DND-41 (cell line): ENCODE measurements at regions not wholly inside any gene's neighbourhood (a gene's known extent, or its start where the extent isn't known, plus 50 kb on each side); places are given as distances from the start of the nearest gene placed in this dataset.

Experiments used
- ATAC-seq: fragments of 200-7000 bp; cut with Tn5 transposase; 3 replicates; pipeline ENCODE4 v1.9.1; 2021; ENCODE audit warnings: low read depth; ENCODE audit not compliant: insufficient read depth
- DNase-seq: peaks from one replicate; pipeline ENCODE4 v3.0.0-alpha.2; 2020
- H2AFZ ChIP-seq: 2 replicates; pipeline ENCODE4 v1.6.0; 2012; ENCODE audit warnings: low read depth, low read length
- H3K27ac ChIP-seq: 2 replicates; pipeline ENCODE4 v1.5.1; 2012; ENCODE audit warnings: low read length, inconsistent platforms
- H3K27me3 ChIP-seq: fragments of 200-600 bp; sonication (generic); 2 replicates; pipeline ENCODE4 v1.6.0; 2012; ENCODE audit warnings: low read length, mild to moderate bottlenecking, inconsistent platforms; ENCODE audit not compliant: insufficient read depth, poor library complexity
- H3K36me3 ChIP-seq: 2 replicates; pipeline ENCODE4 v1.5.1; 2012; ENCODE audit warnings: low read length, inconsistent platforms; ENCODE audit not compliant: insufficient read depth
- H3K4me1 ChIP-seq: 2 replicates; pipeline ENCODE4 v1.5.1; 2012; ENCODE audit warnings: mild to moderate bottlenecking, low read length; ENCODE audit not compliant: insufficient read depth
- H3K4me2 ChIP-seq: 2 replicates; pipeline ENCODE4 v1.6.0; 2012; ENCODE audit warnings: mild to moderate bottlenecking, moderate library complexity, low read length, inconsistent platforms; ENCODE audit not compliant: insufficient read depth
- H3K4me3 ChIP-seq, 2 experiments: fragments of 200-600 bp in 1 of 2; shearing (Covaris generic) in 1 of 2; 2 replicates each; pipeline ENCODE4 v1.5.1; 2012 to 2016; ENCODE audit warnings: inconsistent platforms in 2 of 2, low read length in 2 of 2, mild to moderate bottlenecking in 2 of 2, low read depth in 1 of 2, moderate library complexity in 1 of 2
- H3K79me2 ChIP-seq: 2 replicates; pipeline ENCODE4 v1.6.0; 2012; ENCODE audit warnings: low read length, inconsistent platforms; ENCODE audit not compliant: insufficient read depth
- H3K9ac ChIP-seq: 2 replicates; pipeline ENCODE4 v1.6.0; 2012; ENCODE audit warnings: low read depth, mild to moderate bottlenecking, inconsistent platforms, low read length, moderate library complexity
- H3K9me3 ChIP-seq: 2 replicates; pipeline ENCODE4 v1.5.1; 2012; ENCODE audit warnings: low read length, moderate library complexity, mild to moderate bottlenecking, inconsistent platforms; ENCODE audit not compliant: insufficient read depth, severe bottlenecking
- H4K20me1 ChIP-seq: 2 replicates; pipeline ENCODE4 v1.6.0; 2012; ENCODE audit warnings: low read length; ENCODE audit not compliant: insufficient read depth
- CTCF ChIP-seq: IDR thresholded peaks from 2 replicates; pipeline ENCODE4 v1.5.1; 2012; ENCODE audit warnings: borderline replicate concordance, low read length, moderate library complexity, mild to moderate bottlenecking; ENCODE audit not compliant: poor library complexity, severe bottlenecking; ENCODE audit errors: extremely low read depth
- EZH2 ChIP-seq: IDR thresholded peaks from 3 replicates; pipeline ENCODE4 v1.6.1; 2012; ENCODE audit warnings: borderline replicate concordance, low read depth, mild to moderate bottlenecking, moderate library complexity, low read length, inconsistent platforms; ENCODE audit not compliant: severe bottlenecking

GRCh38 chr1:62997884-62998283 lies 214.0 kb downstream of the ATG4C start:
- no peak for TF ChIP-seq CTCF
- no peak for TF ChIP-seq EZH2
- Histone ChIP-seq H3K27me3 (peaks cover 8% of the 10 kb centered on the region), H3K36me3 (no peaks in the 10 kb centered on the region)

GRCh38 chr1:62998845-62999649 lies 215.1 kb downstream of the ATG4C start:
- Histone ChIP-seq H3K27me3 (peaks cover 5% of the 10 kb centered on the region), H3K27ac (no peak overlapping the region), H3K4me3 (no peak overlapping the region), H3K9ac (no peak overlapping the region), H3K9me3 (no peaks in the 10 kb centered on the region), H3K79me2 (no peaks in the 10 kb centered on the region), H3K4me2 (no peak overlapping the region), H4K20me1 (no peaks in the 10 kb centered on the region), H2AFZ (no peak overlapping the region), H3K4me1 (no peaks in the 10 kb centered on the region), H3K36me3 (no peaks in the 10 kb centered on the region)
- DNase-seq = no peak
- no peak for TF ChIP-seq CTCF
- no peak for TF ChIP-seq EZH2
- no peak for ATAC-seq

More at GRCh38 chr1:62997884-62998283, 214.0 kb downstream of the ATG4C start:
- H2AFZ ChIP-seq = no peak overlapping the region
- H3K4me2 ChIP-seq = no peak overlapping the region
- no peak overlapping the region for H3K27ac ChIP-seq
- DNase-seq (no peak), ATAC-seq (no peak)
- no peaks in the 10 kb centered on the region for H3K9me3 ChIP-seq
- H4K20me1 ChIP-seq = no peaks in the 10 kb centered on the region
- H3K79me2 ChIP-seq = no peaks in the 10 kb centered on the region
- H3K9ac ChIP-seq = no peak overlapping the region
- no peaks in the 10 kb centered on the region for H3K4me1 ChIP-seq
- no peak overlapping the region for H3K4me3 ChIP-seq

GRCh38 chr1:63000508-63000907 lies 216.6 kb downstream of the ATG4C start:
- no peak for DNase-seq
- H3K4me1 ChIP-seq = no peaks in the 10 kb centered on the region
- no peak overlapping the region for H3K4me3 ChIP-seq
- H2AFZ ChIP-seq = no peak overlapping the region
- no peak for ATAC-seq
- H3K9ac ChIP-seq = no peak overlapping the region
- no peaks in the 10 kb centered on the region for H3K36me3 ChIP-seq
- no peak overlapping the region for H3K27ac ChIP-seq
- no peak overlapping the region for H3K4me2 ChIP-seq
- H4K20me1 ChIP-seq = no peaks in the 10 kb centered on the region
- no peaks in the 10 kb centered on the region for H3K79me2 ChIP-seq
- no peaks in the 10 kb centered on the region for H3K9me3 ChIP-seq
- peaks cover 5% of the 10 kb centered on the region for H3K27me3 ChIP-seq
- TF ChIP-seq CTCF = no peak
- TF ChIP-seq EZH2 = no peak
